Natural killer cell (primary cell): ENCODE measurements at regions not wholly inside any gene's neighbourhood (a gene's known extent, or its start where the extent isn't known, plus 50 kb on each side); places are given as distances from the start of the nearest gene placed in this dataset.

Experiments used
- ATAC-seq, 3 donors: fragments of 150-1000 bp in 2 of 3; fragments of 200-7000 bp in 1 of 3; cut with Tn5 transposase; 1 replicate in 1 of 3; 2 replicates in 2 of 3; pipeline ENCODE4 v1.10.0; 2021; ENCODE audit warnings: mild to moderate bottlenecking in 2 of 3, moderate library complexity in 2 of 3
- DNase-seq, 2 donors: peaks; one replicate each; pipeline versions ENCODE4 v3.0.0 to v3.0.0-alpha.2; 2013 to 2021; ENCODE audit warnings: mixed read lengths in 1 of 2
- H3K27ac ChIP-seq: one replicate; pipeline ENCODE4 v1.5.1; 2013; ENCODE audit warnings: mild to moderate bottlenecking, low read length
- H3K27me3 ChIP-seq: one replicate; pipeline ENCODE4 v1.6.1; 2013; ENCODE audit warnings: low read length; ENCODE audit not compliant: control insufficient read depth, insufficient read depth
- H3K36me3 ChIP-seq: one replicate; pipeline ENCODE4 v1.6.1; 2013; ENCODE audit warnings: low read length; ENCODE audit not compliant: control insufficient read depth, insufficient read depth
- H3K4me1 ChIP-seq: one replicate; pipeline ENCODE4 v1.6.1; 2013; ENCODE audit warnings: low read length; ENCODE audit not compliant: control insufficient read depth, insufficient read depth
- H3K4me3 ChIP-seq: one replicate; pipeline ENCODE4 v1.5.1; 2013; ENCODE audit warnings: low read length
- H3K9me3 ChIP-seq: one replicate; pipeline ENCODE4 v1.6.1; 2013; ENCODE audit warnings: low read length; ENCODE audit not compliant: control insufficient read depth, insufficient read depth
- H3K27ac Mint-ChIP-seq, 2 donors: one replicate each; pipeline ENCODE4 v1.8.0; 2022; ENCODE audit warnings: mild to moderate bottlenecking in 2 of 2, mixed read lengths in 2 of 2, moderate library complexity in 1 of 2
- H3K27me3 Mint-ChIP-seq, 2 donors: one replicate each; pipeline ENCODE4 v1.8.0; 2022; ENCODE audit warnings: low read depth in 2 of 2, mixed read lengths in 2 of 2
- H3K36me3 Mint-ChIP-seq: one replicate; pipeline ENCODE4 v1.8.0; 2022; ENCODE audit warnings: mixed read lengths
- H3K4me1 Mint-ChIP-seq, 2 donors: one replicate each; pipeline ENCODE4 v1.8.0; 2022; ENCODE audit warnings: mixed read lengths in 2 of 2
- H3K4me3 Mint-ChIP-seq: one replicate; pipeline ENCODE4 v1.8.0; 2022; ENCODE audit warnings: mild to moderate bottlenecking, moderate library complexity, mixed read lengths
- H3K9me3 Mint-ChIP-seq, 2 donors: one replicate each; pipeline ENCODE4 v1.8.0; 2022; ENCODE audit warnings: mixed read lengths in 2 of 2
- CTCF ChIP-seq: fragments of 200-600 bp; IDR thresholded peaks from one replicate; pipeline ENCODE4 v1.8.0; 2022; ENCODE audit warnings: antibody characterized with exemption
- WGBS: methylation state at CpG from one replicate; pipeline ENCODE4 v1.1.7; 2013; ENCODE audit warnings: missing lambda C conversion rate; ENCODE audit not compliant: insufficient coverage; 5-methylcytosine and 5-hydroxymethylcytosine counted together
- intact Hi-C: fragments of 100-400 bp; cut with micrococcal nuclease; formaldehyde crosslinking; loops from one replicate; pipeline ENCODE4 v1.14.2; 2022

GRCh38 chr20:11451793-11452291, 465.9 kb upstream of the BTBD3 start:
- Histone ChIP-seq H3K4me3 (no peak overlapping the region), H3K36me3 (no peaks in the 10 kb centered on the region), H3K9me3 (peaks cover 6% of the 10 kb centered on the region), H3K4me1 (no peaks in the 10 kb centered on the region), H3K27ac (no peak overlapping the region), H3K27me3 (no peaks in the 10 kb centered on the region)
- Mint-ChIP-seq H3K36me3 (no peaks in the 10 kb centered on the region), H3K4me3 (no peak overlapping the region), H3K27ac (no peak overlapping the region), H3K9me3 (peaks cover 2 to 9% of the 10 kb centered on the region in 2 donors), H3K27me3 (no peaks in the 10 kb centered on the region), H3K4me1 (no peaks in the 10 kb centered on the region)
- WGBS, result 72% methylated on average over 6 of the region's 7 CpGs
- intact Hi-C loops, result no loop called here
- no peak for TF ChIP-seq CTCF
- no peak for ATAC-seq
- DNase-seq, result no peak

GRCh38 chr20:11452326-11452725, 465.4 kb upstream of the BTBD3 start:
- H3K27ac Mint-ChIP-seq, result no peak overlapping the region
- 77% methylated on average over 6 of the region's 6 CpGs for WGBS
- H3K36me3 Mint-ChIP-seq, result no peaks in the 10 kb centered on the region
- no peaks in the 10 kb centered on the region for H3K27me3 Mint-ChIP-seq
- intact Hi-C loops, result no loop called here
- H3K27ac ChIP-seq, result no peak overlapping the region
- DNase-seq (no peak), ATAC-seq (no peak)
- H3K9me3 ChIP-seq, result peaks cover 5% of the 10 kb centered on the region
- TF ChIP-seq CTCF, result no peak
- H3K4me3 Mint-ChIP-seq, result no peak overlapping the region
- no peaks in the 10 kb centered on the region for H3K4me1 Mint-ChIP-seq
- no peaks in the 10 kb centered on the region for H3K4me1 ChIP-seq
- H3K27me3 ChIP-seq, result no peaks in the 10 kb centered on the region
- H3K36me3 ChIP-seq, result no peaks in the 10 kb centered on the region
- no peak overlapping the region for H3K4me3 ChIP-seq
- H3K9me3 Mint-ChIP-seq, result peaks cover 2 to 6% of the 10 kb centered on the region in 2 donors

GRCh38 chr20:11453430-11453829, 464.3 kb upstream of the BTBD3 start:
- intact Hi-C loops, result no loop called here
- DNase-seq (no peak), ATAC-seq (peak in 1 of 3 donors; percentile 54)
- no peak overlapping the region for H3K4me3 Mint-ChIP-seq
- Histone ChIP-seq H3K9me3 (peaks cover 3% of the 10 kb centered on the region), H3K4me1 (no peaks in the 10 kb centered on the region), H3K36me3 (no peaks in the 10 kb centered on the region), H3K4me3 (no peak overlapping the region), H3K27me3 (no peaks in the 10 kb centered on the region), H3K27ac (no peak overlapping the region)
- TF ChIP-seq CTCF, result no peak
- H3K36me3 Mint-ChIP-seq, result no peaks in the 10 kb centered on the region
- no peaks in the 10 kb centered on the region for H3K4me1 Mint-ChIP-seq
- H3K9me3 Mint-ChIP-seq, result peaks cover 2 to 6% of the 10 kb centered on the region in 2 donors
- H3K27ac Mint-ChIP-seq, result no peak overlapping the region
- no peaks in the 10 kb centered on the region for H3K27me3 Mint-ChIP-seq
- 100% methylated on average over 2 of the region's 2 CpGs for WGBS
